Esophagus muscularis mucosa (tissue), 4 donors: ENCODE measurements at regions not wholly inside any gene's neighbourhood (a gene's known extent, or its start where the extent isn't known, plus 50 kb on each side); places are given as distances from the start of the nearest gene placed in this dataset.

Source experiments
- DNase-seq: peaks from one replicate; pipeline ENCODE4 v3.0.0-alpha.2; 2017; ENCODE audit errors: extremely low spot score
- H3K27ac ChIP-seq, 4 donors: fragments of 200-600 bp; sonication (generic); replicated peaks in 1 of 4; 1 replicate in 3 of 4; 2 replicates in 1 of 4; pipeline ENCODE4 v1.5.1; 2016 to 2019; ENCODE audit warnings: mild to moderate bottlenecking in 1 of 4
- H3K27me3 ChIP-seq, 4 donors: fragments of 200-600 bp; sonication (generic); one replicate each; pipeline versions ENCODE4 v1.5.1 to v1.6.0; 2016 to 2019
- H3K36me3 ChIP-seq, 4 donors: fragments of 200-600 bp; sonication (generic); one replicate each; pipeline ENCODE4 v1.5.1; 2016 to 2019
- H3K4me1 ChIP-seq, 4 donors: fragments of 200-600 bp; sonication (generic); one replicate each; pipeline ENCODE4 v1.5.1; 2016 to 2019
- H3K4me3 ChIP-seq, 4 donors: fragments of 200-600 bp; sonication (generic); 1 replicate in 2 of 4; 2 replicates in 2 of 4; pipeline ENCODE4 v1.5.1; 2016 to 2019; ENCODE audit warnings: mild to moderate bottlenecking in 4 of 4, moderate library complexity in 1 of 4
- H3K9me3 ChIP-seq, 4 donors: fragments of 200-600 bp; sonication (generic); 1 replicate in 3 of 4; 2 replicates in 1 of 4; pipeline ENCODE4 v1.5.1; 2016 to 2019
- EP300 ChIP-seq: sonication (generic); formaldehyde crosslinking; IDR thresholded peaks from one replicate; pipeline ENCODE4 v1.6.1; 2017; ENCODE audit warnings: antibody characterized with exemption
- POLR2A ChIP-seq: fragments of 450-650 bp; IDR thresholded peaks from one replicate; pipeline ENCODE4 v1.6.1; 2017; ENCODE audit warnings: antibody characterized with exemption, moderate library complexity, mild to moderate bottlenecking, low read depth
- POLR2AphosphoS5 ChIP-seq, 2 donors: sonication (generic); formaldehyde crosslinking; IDR thresholded peaks; one replicate each; pipeline ENCODE4 v1.6.1; 2017; ENCODE audit warnings: antibody characterized with exemption in 2 of 2
- WGBS: methylation state at CpG from one replicate; pipeline ENCODE4 v1.1.5; 2018; 5-methylcytosine and 5-hydroxymethylcytosine counted together
- intact Hi-C: fragments of 100-400 bp; cut with DNase I; formaldehyde crosslinking; loops from one replicate; pipeline ENCODE4 v1.15.1; 2023
- TF ChIP-seq, protein P1 (sequence below), 3 experiments: fragments of 200-600 bp in 2 of 3; fragments of 450-650 bp in 1 of 3; sonication (generic) in 2 of 3; IDR thresholded peaks; one replicate each; pipeline ENCODE4 v1.5.1; 2017 to 2019; ENCODE audit warnings: antibody characterized with exemption in 3 of 3, mild to moderate bottlenecking in 2 of 3, moderate library complexity in 1 of 3

DNA sequence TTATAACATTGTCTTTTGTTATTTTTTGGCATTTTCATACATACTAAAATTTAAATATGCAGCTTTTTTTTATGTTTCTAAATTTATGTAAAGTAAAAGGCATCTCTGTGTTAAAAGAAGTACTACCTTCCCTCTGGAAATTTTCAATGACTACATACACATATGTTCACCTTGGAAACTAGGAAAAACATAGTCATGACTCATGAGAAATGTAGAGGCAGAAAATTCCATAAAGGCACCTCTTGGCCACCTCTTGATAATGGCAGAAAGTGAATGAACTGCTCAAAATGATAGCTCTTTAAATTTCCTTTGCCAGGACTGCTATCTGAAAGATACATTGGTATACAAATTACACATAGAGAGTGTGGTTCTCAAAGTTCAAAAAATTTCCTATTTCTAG, 889.1 kb upstream of the ZEB2 start:
- no peak for TF ChIP-seq EP300
- TF ChIP-seq POLR2A = no peak
- no peak for TF ChIP-seq POLR2AphosphoS5 (IDR thresholded peaks at IDR 0.05)
- TF ChIP-seq, protein P1, sequence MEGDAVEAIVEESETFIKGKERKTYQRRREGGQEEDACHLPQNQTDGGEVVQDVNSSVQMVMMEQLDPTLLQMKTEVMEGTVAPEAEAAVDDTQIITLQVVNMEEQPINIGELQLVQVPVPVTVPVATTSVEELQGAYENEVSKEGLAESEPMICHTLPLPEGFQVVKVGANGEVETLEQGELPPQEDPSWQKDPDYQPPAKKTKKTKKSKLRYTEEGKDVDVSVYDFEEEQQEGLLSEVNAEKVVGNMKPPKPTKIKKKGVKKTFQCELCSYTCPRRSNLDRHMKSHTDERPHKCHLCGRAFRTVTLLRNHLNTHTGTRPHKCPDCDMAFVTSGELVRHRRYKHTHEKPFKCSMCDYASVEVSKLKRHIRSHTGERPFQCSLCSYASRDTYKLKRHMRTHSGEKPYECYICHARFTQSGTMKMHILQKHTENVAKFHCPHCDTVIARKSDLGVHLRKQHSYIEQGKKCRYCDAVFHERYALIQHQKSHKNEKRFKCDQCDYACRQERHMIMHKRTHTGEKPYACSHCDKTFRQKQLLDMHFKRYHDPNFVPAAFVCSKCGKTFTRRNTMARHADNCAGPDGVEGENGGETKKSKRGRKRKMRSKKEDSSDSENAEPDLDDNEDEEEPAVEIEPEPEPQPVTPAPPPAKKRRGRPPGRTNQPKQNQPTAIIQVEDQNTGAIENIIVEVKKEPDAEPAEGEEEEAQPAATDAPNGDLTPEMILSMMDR (IDR thresholded peaks at IDR 0.05) = no peak
- H3K27me3 ChIP-seq = no peaks in the 10 kb centered on the region
- H3K27ac ChIP-seq = no peak overlapping the region
- H3K4me3 ChIP-seq = no peak overlapping the region
- intact Hi-C loops = no loop called here
- no peaks in the 10 kb centered on the region for H3K36me3 ChIP-seq
- H3K4me1 ChIP-seq = no peaks in the 10 kb centered on the region
- H3K9me3 ChIP-seq = no peaks in the 10 kb centered on the region
- DNase-seq = no peak

DNA sequence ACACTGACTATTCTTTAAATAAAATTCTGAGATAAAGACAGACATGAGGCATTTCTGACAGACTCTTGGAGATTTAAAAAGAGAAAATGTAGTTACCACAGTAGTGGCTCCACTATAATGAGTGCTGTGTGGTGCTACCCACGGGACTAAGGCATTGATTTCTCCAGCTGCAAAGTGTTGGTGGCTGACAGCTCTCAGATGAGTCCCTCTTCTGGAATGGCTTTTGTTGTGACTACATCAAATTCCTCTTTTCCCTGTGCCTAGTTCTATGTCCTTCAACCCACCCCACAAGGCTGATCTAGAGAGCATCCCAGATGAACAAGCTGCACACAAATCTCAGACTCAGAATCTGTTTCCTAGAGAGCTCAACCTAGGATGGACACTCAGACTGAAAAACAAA, 884.8 kb upstream of the ZEB2 start:
- H3K27me3 ChIP-seq = no peaks in the 10 kb centered on the region
- DNase-seq = no peak
- TF ChIP-seq POLR2AphosphoS5 (IDR thresholded peaks at IDR 0.05) (no peak), EP300 (no peak), POLR2A (no peak)
- TF ChIP-seq, protein P1 (IDR thresholded peaks at IDR 0.05) = no peak
- no peaks in the 10 kb centered on the region for H3K36me3 ChIP-seq
- no peaks in the 10 kb centered on the region for H3K4me1 ChIP-seq
- H3K4me3 ChIP-seq = no peak overlapping the region
- H3K27ac ChIP-seq = no peak overlapping the region
- WGBS = 90% methylated on average over 1 of the region's 1 CpG
- intact Hi-C loops = no loop called here
- no peaks in the 10 kb centered on the region for H3K9me3 ChIP-seq

DNA sequence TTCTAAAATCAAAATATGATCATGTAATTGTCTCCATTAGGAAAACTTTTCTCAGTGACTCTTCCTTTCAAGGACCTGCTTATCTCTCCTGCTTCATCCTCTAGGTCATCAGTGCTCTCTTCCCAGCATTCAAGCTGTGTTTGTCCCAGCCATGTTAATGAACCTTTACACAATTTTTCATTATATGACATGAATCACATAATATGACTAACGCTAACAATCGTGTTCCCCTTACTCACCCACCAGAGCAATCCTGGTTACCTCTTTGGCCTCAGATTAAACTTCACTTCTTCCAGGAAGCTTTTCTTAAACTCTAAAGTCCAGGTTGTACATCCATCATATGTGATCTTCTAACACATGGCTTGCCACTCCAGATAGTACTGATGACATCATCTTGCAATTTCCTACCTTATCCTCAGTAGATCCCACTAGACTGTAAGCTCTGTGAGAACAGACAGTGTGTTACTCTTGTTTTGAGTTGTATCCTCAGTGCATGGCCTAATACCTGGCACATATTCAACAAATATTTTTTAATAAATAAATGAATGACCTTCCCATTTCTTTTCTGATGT, 882.9 kb upstream of the ZEB2 start:
- DNase-seq = no peak
- H3K27me3 ChIP-seq = no peaks in the 10 kb centered on the region
- no peaks in the 10 kb centered on the region for H3K36me3 ChIP-seq
- H3K9me3 ChIP-seq = no peaks in the 10 kb centered on the region
- intact Hi-C loops = no loop called here
- no peaks in the 10 kb centered on the region for H3K4me1 ChIP-seq
- TF ChIP-seq POLR2A = no peak
- no peak for TF ChIP-seq POLR2AphosphoS5 (IDR thresholded peaks at IDR 0.05)
- TF ChIP-seq EP300 = no peak
- TF ChIP-seq, protein P1 (IDR thresholded peaks at IDR 0.05) = no peak
- H3K27ac ChIP-seq = no peak overlapping the region
- 94% methylated on average over 2 of the region's 2 CpGs for WGBS
- H3K4me3 ChIP-seq = no peak overlapping the region

DNA sequence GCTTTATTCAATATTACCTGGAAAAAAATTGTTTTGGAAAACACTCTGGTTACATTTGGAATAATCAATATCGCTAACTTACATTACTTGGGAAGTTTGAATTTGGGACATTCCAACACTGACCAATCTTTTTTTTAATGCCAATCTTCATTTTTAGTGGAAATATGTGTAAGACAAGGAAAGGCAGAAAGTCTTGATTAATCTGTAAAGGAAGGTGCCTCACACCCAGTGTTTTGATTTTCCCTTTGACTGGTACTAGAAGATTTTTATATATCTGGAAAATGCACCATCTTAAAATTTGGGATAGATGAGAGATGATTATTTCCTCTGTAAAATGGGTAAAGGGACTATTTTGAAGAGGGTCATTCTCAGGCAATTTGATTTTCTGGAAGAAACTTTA, 879.2 kb upstream of the ZEB2 start:
- Histone ChIP-seq H3K27me3 (no peaks in the 10 kb centered on the region), H3K4me3 (no peak overlapping the region), H3K4me1 (no peaks in the 10 kb centered on the region), H3K27ac (no peak overlapping the region), H3K9me3 (no peaks in the 10 kb centered on the region), H3K36me3 (no peaks in the 10 kb centered on the region)
- intact Hi-C loops = no loop called here
- TF ChIP-seq, protein P1 (IDR thresholded peaks at IDR 0.05) = no peak
- TF ChIP-seq EP300 = no peak
- no peak for TF ChIP-seq POLR2AphosphoS5 (IDR thresholded peaks at IDR 0.05)
- TF ChIP-seq POLR2A = no peak
- 100% methylated on average over 1 of the region's 1 CpG for WGBS
- no peak for DNase-seq

DNA sequence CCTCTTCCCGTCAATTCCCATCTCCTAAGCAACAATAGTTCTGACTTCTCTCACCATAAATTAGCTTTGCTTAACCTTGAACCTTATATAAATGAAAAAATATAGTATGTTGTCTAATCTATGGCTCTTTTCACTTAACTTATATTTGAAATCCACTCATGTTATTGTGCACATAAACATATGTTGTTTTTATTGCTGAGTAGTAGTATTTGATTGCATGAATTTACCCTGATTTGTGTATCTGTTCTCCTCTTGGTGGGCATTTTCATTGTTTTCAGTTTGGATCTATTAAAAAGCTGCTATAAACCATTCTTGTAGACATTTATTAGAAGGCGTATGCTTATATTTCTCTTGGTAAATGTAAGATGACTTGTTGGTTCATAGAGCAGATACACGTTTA, 874.3 kb upstream of the ZEB2 start:
- Histone ChIP-seq H3K27ac (no peak overlapping the region), H3K27me3 (no peaks in the 10 kb centered on the region), H3K36me3 (no peaks in the 10 kb centered on the region), H3K4me3 (no peak overlapping the region), H3K4me1 (no peaks in the 10 kb centered on the region), H3K9me3 (no peaks in the 10 kb centered on the region)
- intact Hi-C loops = no loop called here
- 81% methylated on average over 3 of the region's 3 CpGs for WGBS
- DNase-seq = no peak
- TF ChIP-seq EP300 = no peak
- no peak for TF ChIP-seq POLR2AphosphoS5 (IDR thresholded peaks at IDR 0.05)
- TF ChIP-seq, protein P1 (IDR thresholded peaks at IDR 0.05) = no peak
- TF ChIP-seq POLR2A = no peak
